AG04450 (cell line): ENCODE measurements at regions not wholly inside any gene's neighbourhood (a gene's known extent, or its start where the extent isn't known, plus 50 kb on each side); places are given as distances from the start of the nearest gene placed in this dataset.

ENCODE experiments used
- CTCF ChIA-PET: fragments of 300-600, 350-600 bp; formaldehyde crosslinking; extraction: SDS; loops from one replicate; lab custom pipeline; 2022; ENCODE audit warnings: antibody characterized with exemption, inconsistent platforms; lab: Charles Lee
- POLR2A ChIA-PET: fragments of 350-600 bp; formaldehyde crosslinking; extraction: SDS; loops from one replicate; lab custom pipeline; 2021; ENCODE audit warnings: antibody characterized with exemption, inconsistent platforms; lab: Yijun Ruan, JAX
- DNase-seq: peaks from one replicate; pipeline ENCODE4 v3.0.0-alpha.2; 2011; ENCODE audit warnings: low read depth, low spot score
- H3K27ac ChIP-seq: one replicate; pipeline ENCODE4 v1.5.1; 2012; ENCODE audit warnings: low read depth, low read length, control low read depth
- H3K27me3 ChIP-seq: one replicate; pipeline ENCODE4 v1.6.0; 2012; ENCODE audit warnings: low read length; ENCODE audit not compliant: control insufficient read depth, insufficient read depth
- H3K4me3 ChIP-seq: 2 replicates; pipeline ENCODE4 v1.5.1; 2011; ENCODE audit warnings: mild to moderate bottlenecking, low read depth, low read length, control low read depth
- H3K9me3 ChIP-seq: 2 replicates; pipeline ENCODE4 v1.5.1; 2012; ENCODE audit warnings: low read length; ENCODE audit not compliant: control insufficient read depth, insufficient read depth
- TF ChIP-seq, protein P1 (sequence below): IDR thresholded peaks from 2 replicates; pipeline ENCODE4 v1.5.1; 2011; ENCODE audit warnings: low read depth, low read length, control low read depth, inconsistent platforms

DNA sequence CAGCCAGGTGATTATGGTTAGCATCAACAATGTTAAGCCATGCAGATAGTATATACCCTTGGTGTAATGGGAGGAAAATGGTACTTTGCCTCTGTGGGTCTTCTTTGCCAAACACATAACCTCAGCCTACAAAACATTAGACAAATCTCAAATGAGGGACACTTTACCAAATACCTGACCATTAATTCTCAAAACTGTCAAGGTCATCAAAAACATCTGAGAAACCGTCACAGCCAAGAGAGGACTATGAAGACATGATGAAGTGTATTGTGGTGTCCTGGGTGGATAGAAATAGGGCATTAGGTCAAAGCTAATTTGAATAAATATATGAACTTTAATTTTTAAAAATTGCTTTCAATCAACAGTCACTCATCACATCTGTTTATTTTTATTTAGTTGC, 1036.1 kb downstream of the AGBL1 start:
- Histone ChIP-seq H3K9me3 (peaks cover 7% of the 10 kb centered on the region), H3K27me3 (no peaks in the 10 kb centered on the region), H3K27ac (no peak overlapping the region), H3K4me3 (no peak overlapping the region)
- TF ChIP-seq, protein P1, sequence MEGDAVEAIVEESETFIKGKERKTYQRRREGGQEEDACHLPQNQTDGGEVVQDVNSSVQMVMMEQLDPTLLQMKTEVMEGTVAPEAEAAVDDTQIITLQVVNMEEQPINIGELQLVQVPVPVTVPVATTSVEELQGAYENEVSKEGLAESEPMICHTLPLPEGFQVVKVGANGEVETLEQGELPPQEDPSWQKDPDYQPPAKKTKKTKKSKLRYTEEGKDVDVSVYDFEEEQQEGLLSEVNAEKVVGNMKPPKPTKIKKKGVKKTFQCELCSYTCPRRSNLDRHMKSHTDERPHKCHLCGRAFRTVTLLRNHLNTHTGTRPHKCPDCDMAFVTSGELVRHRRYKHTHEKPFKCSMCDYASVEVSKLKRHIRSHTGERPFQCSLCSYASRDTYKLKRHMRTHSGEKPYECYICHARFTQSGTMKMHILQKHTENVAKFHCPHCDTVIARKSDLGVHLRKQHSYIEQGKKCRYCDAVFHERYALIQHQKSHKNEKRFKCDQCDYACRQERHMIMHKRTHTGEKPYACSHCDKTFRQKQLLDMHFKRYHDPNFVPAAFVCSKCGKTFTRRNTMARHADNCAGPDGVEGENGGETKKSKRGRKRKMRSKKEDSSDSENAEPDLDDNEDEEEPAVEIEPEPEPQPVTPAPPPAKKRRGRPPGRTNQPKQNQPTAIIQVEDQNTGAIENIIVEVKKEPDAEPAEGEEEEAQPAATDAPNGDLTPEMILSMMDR = no peak
- ChIA-PET POLR2A (no interaction called here), CTCF (no interaction called here)
- DNase-seq = no peak

DNA sequence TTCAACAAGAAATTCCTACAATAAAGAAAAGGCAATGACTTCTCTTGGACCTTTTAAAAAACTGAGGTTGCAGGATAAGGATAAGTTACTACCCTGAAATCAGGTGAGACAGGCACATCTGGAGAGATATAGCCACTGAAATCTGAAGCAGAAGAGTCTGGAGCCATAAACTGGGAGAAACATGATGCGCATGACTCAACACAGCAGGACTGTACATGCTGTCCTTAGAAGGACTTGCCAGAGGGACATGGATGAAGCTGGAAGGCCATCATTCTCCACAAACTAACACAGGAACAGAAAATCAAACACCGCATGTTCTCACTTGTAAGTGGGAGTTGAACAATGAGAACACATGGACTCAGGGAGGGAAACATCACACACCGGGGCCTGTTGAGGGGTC, 1020.2 kb downstream of the AGBL1 start:
- TF ChIP-seq, protein P1 = no peak
- no peak for DNase-seq
- ChIA-PET CTCF (no interaction called here), POLR2A (no interaction called here)
- H3K27me3 ChIP-seq = no peaks in the 10 kb centered on the region
- peaks cover 6% of the 10 kb centered on the region; the same call in 1 of the 2 replicates for H3K9me3 ChIP-seq
- H3K4me3 ChIP-seq = no peak overlapping the region
- no peak overlapping the region for H3K27ac ChIP-seq

DNA sequence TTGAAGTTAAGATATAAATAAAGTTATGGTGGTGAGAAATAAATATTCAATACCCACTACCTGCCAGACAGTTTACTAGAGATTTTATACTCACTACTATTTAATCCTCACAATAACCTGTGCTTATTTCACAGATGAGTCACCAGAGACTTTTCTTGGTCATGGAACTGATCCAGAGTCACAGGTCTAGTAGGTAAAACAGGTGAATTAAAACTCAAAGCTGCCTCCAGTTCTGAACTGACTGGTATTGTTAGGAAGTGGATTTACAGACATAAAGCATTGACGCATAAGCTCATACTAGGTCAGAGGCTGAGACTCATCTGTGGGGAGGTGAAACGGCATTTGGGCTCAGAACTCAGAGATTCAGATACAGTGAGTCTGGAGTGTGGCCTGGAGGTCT, 1009.9 kb downstream of the AGBL1 start:
- no peak for DNase-seq
- Histone ChIP-seq H3K9me3 (no peaks in the 10 kb centered on the region), H3K4me3 (no peak overlapping the region), H3K27ac (no peak overlapping the region), H3K27me3 (no peaks in the 10 kb centered on the region)
- ChIA-PET CTCF (no interaction called here), POLR2A (no interaction called here)
- TF ChIP-seq, protein P1 = no peak

DNA sequence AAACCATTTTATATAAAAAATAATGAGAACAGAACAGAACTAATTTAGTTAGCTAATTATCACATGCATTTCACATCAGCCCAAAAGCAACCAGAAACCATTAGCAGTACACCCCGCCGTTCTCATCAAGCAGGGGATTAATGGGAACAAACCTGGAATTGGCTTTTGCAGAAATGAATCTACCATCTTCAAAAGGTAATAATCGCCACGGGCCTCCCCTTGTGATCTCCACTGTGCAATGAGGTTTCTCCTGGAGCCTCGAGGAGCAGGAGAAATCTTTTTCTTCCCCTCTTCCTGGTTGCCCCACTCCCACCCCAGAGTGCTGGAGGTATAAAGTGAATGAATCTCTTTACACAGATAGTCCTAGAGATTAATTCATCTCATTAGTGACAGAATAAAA, 1003.5 kb downstream of the AGBL1 start:
- DNase-seq = no peak
- H3K27ac ChIP-seq = no peak overlapping the region
- no peaks in the 10 kb centered on the region for H3K27me3 ChIP-seq
- CTCF ChIA-PET = no interaction called here
- POLR2A ChIA-PET = no interaction called here
- H3K9me3 ChIP-seq = no peaks in the 10 kb centered on the region
- TF ChIP-seq, protein P1 = no peak
- no peak overlapping the region for H3K4me3 ChIP-seq

DNA sequence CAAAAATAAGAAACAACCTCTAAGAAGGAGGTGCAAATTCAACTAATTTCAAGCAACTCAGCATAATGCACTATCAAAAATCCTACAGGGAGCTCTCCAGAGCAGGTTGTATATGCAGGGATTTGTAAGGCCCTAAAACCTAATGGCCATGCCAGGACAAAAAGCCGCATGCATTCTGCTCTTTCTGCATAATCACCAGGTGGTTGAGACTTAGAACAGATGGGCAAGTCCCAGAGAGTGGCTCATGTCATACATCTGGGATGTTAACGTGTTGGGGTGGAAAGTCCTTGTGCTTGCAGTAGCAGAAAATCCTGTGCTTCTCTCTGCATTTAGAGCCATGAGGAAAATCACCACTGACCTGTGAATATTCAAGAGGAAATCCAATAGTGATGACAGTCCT, 1002.9 kb downstream of the AGBL1 start:
- H3K27me3 ChIP-seq = no peaks in the 10 kb centered on the region
- TF ChIP-seq, protein P1 = no peak
- H3K4me3 ChIP-seq = no peak overlapping the region
- ChIA-PET CTCF (no interaction called here), POLR2A (no interaction called here)
- no peak for DNase-seq
- no peaks in the 10 kb centered on the region for H3K9me3 ChIP-seq
- no peak overlapping the region for H3K27ac ChIP-seq
